ENCODE measurements at regions not wholly inside any gene's neighbourhood (a gene's known extent, or its start where the extent isn't known, plus 50 kb on each side); places are given as distances from the start of the nearest gene placed in this dataset.
"Not testable (repeated sequence)": the region's sequence is repeated elsewhere in the genome, so short reads cannot be mapped to it uniquely, and the experiment has no call there.

- no peak for DNase-seq (ENCODE audit: low read depth)
Observed at GRCh38 chr14:22262881-22263280, 326.1 kb downstream of the DAD1 start.

- no peak for DNase-seq (ENCODE audit: low read depth)
Observed at GRCh38 chr14:22255017-22255950, 333.7 kb downstream of the DAD1 start.

GRCh38 chr14:22252686-22253085, 336.3 kb downstream of the DAD1 start:
- no peak for DNase-seq (ENCODE audit: low read depth)

GRCh38 chr14:22251090-22251489, 337.9 kb downstream of the DAD1 start:
- DNase-seq (ENCODE audit: low read depth) = no peak

GRCh38 chr14:22249770-22250169, 339.3 kb downstream of the DAD1 start:
- no peak for DNase-seq (ENCODE audit: low read depth)

- DNase-seq (ENCODE audit: low read depth) = no peak
Observed at GRCh38 chr14:22243971-22244581, 344.9 kb downstream of the DAD1 start.

- not testable (repeated sequence) for DNase-seq (ENCODE audit: low read depth)
Observed at GRCh38 chr14:22238320-22238719, 350.7 kb downstream of the DAD1 start.

- no peak for DNase-seq (ENCODE audit: low read depth)
Observed at GRCh38 chr14:22233377-22233776, 355.6 kb downstream of the DAD1 start.

- no peak for DNase-seq (ENCODE audit: low read depth)
Observed at GRCh38 chr14:22232933-22233332, 356.1 kb downstream of the DAD1 start.

- no peak for DNase-seq (ENCODE audit: low read depth)
Observed at GRCh38 chr14:22232486-22232885, 356.5 kb downstream of the DAD1 start.

GRCh38 chr14:22231018-22231417, 358.0 kb downstream of the DAD1 start:
- no peak for DNase-seq (ENCODE audit: low read depth)

- no peak for DNase-seq (ENCODE audit: low read depth)
Observed at GRCh38 chr14:22230517-22230916, 358.5 kb downstream of the DAD1 start.

- DNase-seq (ENCODE audit: low read depth) = no peak
Observed at GRCh38 chr14:22227084-22227483, 361.9 kb downstream of the DAD1 start.

GRCh38 chr14:22226381-22226780, 362.6 kb downstream of the DAD1 start:
- DNase-seq (ENCODE audit: low read depth) = peak; percentile 29

- no peak for DNase-seq (ENCODE audit: low read depth)
Observed at GRCh38 chr14:22225516-22226140, 363.4 kb downstream of the DAD1 start.

- DNase-seq (ENCODE audit: low read depth) = peak; percentile 17
Observed at GRCh38 chr14:22221508-22221907, 367.5 kb downstream of the DAD1 start.

- DNase-seq (ENCODE audit: low read depth) = no peak
Observed at GRCh38 chr14:22220427-22220826, 368.6 kb downstream of the DAD1 start.

GRCh38 chr14:22218728-22219127, 370.3 kb downstream of the DAD1 start:
- no peak for DNase-seq (ENCODE audit: low read depth)

- DNase-seq (ENCODE audit: low read depth) = no peak
Observed at GRCh38 chr14:22213120-22213519, 375.9 kb downstream of the DAD1 start.

GRCh38 chr14:22210906-22211305, 378.1 kb downstream of the DAD1 start:
- DNase-seq (ENCODE audit: low read depth) = no peak

- no peak for DNase-seq (ENCODE audit: low read depth)
Observed at GRCh38 chr14:22210026-22210425, 379.0 kb downstream of the DAD1 start.

GRCh38 chr14:22203036-22203435, 386.0 kb downstream of the DAD1 start:
- no peak for DNase-seq (ENCODE audit: low read depth)

GRCh38 chr14:22202313-22202712, 386.7 kb downstream of the DAD1 start:
- no peak for DNase-seq (ENCODE audit: low read depth)

All from Daoy (cell line).